ENCODE measurements at regions not wholly inside any gene's neighbourhood (a gene's known extent, or its start where the extent isn't known, plus 50 kb on each side); places are given as distances from the start of the nearest gene placed in this dataset.
"Not testable (repeated sequence)": the region's sequence is repeated elsewhere in the genome, so short reads cannot be mapped to it uniquely, and the experiment has no call there.

DNA sequence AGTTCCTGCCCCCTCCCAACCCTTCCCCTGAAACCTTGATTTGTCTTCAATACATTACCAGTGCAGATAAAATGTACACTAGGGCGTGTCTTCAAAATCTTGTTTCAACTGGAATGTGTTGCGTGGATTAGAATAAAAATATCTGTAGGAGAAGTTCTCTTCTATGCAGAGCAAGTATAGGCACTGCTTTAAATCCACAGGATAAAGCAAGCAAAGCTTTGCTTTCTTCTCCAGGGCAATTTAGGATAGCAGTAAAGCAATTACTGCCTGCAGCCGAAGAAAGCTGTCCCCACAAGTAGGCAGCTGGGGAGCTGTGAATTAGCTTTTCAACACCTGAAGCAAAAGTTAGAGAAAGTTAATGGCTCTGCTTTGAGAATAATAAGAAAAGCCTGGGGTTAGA, 329.7 kb upstream of the KCNMB2 start:
- no peak for ATAC-seq
- no peak for TF ChIP-seq ZFP30 (CRISPR knock-in tag; IDR thresholded peaks at IDR 0.05)
- no peak for TF ChIP-seq BACH2 (CRISPR knock-in tag; IDR thresholded peaks at IDR 0.05; ENCODE audit: borderline replicate concordance)
- TF ChIP-seq ZNF70 (CRISPR knock-in tag; IDR thresholded peaks at IDR 0.05), result no peak
- TF ChIP-seq TCF4 (CRISPR knock-in tag; IDR thresholded peaks at IDR 0.05; ENCODE audit: borderline replicate concordance), result no peak
- TF ChIP-seq, protein P1, sequence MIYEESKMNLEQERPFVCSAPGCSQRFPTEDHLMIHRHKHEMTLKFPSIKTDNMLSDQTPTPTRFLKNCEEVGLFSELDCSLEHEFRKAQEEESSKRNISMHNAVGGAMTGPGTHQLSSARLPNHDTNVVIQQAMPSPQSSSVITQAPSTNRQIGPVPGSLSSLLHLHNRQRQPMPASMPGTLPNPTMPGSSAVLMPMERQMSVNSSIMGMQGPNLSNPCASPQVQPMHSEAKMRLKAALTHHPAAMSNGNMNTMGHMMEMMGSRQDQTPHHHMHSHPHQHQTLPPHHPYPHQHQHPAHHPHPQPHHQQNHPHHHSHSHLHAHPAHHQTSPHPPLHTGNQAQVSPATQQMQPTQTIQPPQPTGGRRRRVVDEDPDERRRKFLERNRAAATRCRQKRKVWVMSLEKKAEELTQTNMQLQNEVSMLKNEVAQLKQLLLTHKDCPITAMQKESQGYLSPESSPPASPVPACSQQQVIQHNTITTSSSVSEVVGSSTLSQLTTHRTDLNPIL (CRISPR knock-in tag; IDR thresholded peaks at IDR 0.05; ENCODE audit: low read depth), result no peak
- TF ChIP-seq, protein P2, sequence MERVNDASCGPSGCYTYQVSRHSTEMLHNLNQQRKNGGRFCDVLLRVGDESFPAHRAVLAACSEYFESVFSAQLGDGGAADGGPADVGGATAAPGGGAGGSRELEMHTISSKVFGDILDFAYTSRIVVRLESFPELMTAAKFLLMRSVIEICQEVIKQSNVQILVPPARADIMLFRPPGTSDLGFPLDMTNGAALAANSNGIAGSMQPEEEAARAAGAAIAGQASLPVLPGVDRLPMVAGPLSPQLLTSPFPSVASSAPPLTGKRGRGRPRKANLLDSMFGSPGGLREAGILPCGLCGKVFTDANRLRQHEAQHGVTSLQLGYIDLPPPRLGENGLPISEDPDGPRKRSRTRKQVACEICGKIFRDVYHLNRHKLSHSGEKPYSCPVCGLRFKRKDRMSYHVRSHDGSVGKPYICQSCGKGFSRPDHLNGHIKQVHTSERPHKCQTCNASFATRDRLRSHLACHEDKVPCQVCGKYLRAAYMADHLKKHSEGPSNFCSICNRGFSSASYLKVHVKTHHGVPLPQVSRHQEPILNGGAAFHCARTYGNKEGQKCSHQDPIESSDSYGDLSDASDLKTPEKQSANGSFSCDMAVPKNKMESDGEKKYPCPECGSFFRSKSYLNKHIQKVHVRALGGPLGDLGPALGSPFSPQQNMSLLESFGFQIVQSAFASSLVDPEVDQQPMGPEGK (CRISPR knock-in tag; IDR thresholded peaks at IDR 0.05; ENCODE audit: borderline replicate concordance), result no peak
- TF ChIP-seq, protein P3, sequence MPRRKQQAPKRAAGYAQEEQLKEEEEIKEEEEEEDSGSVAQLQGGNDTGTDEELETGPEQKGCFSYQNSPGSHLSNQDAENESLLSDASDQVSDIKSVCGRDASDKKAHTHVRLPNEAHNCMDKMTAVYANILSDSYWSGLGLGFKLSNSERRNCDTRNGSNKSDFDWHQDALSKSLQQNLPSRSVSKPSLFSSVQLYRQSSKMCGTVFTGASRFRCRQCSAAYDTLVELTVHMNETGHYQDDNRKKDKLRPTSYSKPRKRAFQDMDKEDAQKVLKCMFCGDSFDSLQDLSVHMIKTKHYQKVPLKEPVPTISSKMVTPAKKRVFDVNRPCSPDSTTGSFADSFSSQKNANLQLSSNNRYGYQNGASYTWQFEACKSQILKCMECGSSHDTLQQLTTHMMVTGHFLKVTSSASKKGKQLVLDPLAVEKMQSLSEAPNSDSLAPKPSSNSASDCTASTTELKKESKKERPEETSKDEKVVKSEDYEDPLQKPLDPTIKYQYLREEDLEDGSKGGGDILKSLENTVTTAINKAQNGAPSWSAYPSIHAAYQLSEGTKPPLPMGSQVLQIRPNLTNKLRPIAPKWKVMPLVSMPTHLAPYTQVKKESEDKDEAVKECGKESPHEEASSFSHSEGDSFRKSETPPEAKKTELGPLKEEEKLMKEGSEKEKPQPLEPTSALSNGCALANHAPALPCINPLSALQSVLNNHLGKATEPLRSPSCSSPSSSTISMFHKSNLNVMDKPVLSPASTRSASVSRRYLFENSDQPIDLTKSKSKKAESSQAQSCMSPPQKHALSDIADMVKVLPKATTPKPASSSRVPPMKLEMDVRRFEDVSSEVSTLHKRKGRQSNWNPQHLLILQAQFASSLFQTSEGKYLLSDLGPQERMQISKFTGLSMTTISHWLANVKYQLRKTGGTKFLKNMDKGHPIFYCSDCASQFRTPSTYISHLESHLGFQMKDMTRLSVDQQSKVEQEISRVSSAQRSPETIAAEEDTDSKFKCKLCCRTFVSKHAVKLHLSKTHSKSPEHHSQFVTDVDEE (CRISPR knock-in tag; IDR thresholded peaks at IDR 0.05), result no peak
- TF ChIP-seq ZNF565 (CRISPR knock-in tag; conservative IDR thresholded peaks at IDR 0.05; ENCODE audit: low read depth), result no peak
- no peak for TF ChIP-seq GLIS3 (CRISPR knock-in tag; IDR thresholded peaks at IDR 0.05)
- no peak for TF ChIP-seq OSR1 (CRISPR knock-in tag; IDR thresholded peaks at IDR 0.05)
- no peak for TF ChIP-seq SNAI2 (CRISPR knock-in tag; IDR thresholded peaks at IDR 0.05)
- TF ChIP-seq ZNF8 (CRISPR knock-in tag; IDR thresholded peaks at IDR 0.05), result no peak
- TF ChIP-seq, protein P4, sequence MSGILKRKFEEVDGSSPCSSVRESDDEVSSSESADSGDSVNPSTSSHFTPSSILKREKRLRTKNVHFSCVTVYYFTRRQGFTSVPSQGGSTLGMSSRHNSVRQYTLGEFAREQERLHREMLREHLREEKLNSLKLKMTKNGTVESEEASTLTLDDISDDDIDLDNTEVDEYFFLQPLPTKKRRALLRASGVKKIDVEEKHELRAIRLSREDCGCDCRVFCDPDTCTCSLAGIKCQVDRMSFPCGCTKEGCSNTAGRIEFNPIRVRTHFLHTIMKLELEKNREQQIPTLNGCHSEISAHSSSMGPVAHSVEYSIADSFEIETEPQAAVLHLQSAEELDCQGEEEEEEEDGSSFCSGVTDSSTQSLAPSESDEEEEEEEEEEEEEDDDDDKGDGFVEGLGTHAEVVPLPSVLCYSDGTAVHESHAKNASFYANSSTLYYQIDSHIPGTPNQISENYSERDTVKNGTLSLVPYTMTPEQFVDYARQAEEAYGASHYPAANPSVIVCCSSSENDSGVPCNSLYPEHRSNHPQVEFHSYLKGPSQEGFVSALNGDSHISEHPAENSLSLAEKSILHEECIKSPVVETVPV (CRISPR knock-in tag; IDR thresholded peaks at IDR 0.05), result no peak
- no peak for TF ChIP-seq ARNTL (CRISPR knock-in tag; IDR thresholded peaks at IDR 0.05; ENCODE audit: borderline replicate concordance, low read depth)
- no peak for TF ChIP-seq ISL1 (CRISPR knock-in tag; IDR thresholded peaks at IDR 0.05)
- TF ChIP-seq CSDC2 (CRISPR knock-in tag; IDR thresholded peaks at IDR 0.05), result no peak
- TF ChIP-seq ZFP3 (CRISPR knock-in tag; IDR thresholded peaks at IDR 0.05), result no peak
- no peak for TF ChIP-seq PPARA (CRISPR knock-in tag; IDR thresholded peaks at IDR 0.05; ENCODE audit: borderline replicate concordance)

DNA sequence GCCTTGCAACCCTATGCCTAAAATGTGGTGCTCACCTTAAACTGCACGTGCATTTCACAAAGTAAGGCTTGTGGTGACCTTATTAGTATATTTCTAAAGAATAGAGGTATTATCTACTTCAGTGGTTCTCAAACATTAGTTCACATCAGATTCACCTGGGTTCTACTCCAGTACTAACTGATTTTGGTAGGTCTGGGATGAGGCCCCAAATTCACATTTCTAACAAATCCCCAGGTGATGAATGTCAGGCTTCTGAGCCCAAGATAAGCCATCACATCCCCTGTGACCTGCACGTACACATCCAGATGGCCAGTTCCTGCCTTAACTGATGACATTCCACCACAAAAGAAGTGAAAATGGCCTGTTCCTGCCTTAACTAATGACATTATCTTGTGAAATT, 329.1 kb upstream of the KCNMB2 start:
- not testable (repeated sequence) for ATAC-seq

DNA sequence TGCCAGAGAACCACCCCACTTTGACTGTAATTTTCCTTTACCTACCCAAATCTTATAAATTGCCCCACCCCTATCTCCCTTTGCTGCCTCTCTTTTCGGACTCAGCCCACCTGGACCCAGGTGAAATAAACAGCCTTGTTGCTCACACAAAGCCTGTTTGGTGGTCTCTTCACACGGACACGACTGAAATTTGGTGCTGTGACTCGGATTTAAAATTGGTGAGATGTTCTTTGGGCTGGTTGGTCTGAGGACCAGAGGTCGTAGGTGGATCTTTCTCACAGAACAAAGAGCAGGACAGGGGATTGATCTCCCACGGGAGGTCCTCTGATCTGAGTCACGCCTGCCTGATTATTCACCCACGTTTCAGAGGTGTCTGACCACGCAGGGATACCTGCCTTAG, 328.6 kb upstream of the KCNMB2 start:
- ATAC-seq, result not testable (repeated sequence)

DNA sequence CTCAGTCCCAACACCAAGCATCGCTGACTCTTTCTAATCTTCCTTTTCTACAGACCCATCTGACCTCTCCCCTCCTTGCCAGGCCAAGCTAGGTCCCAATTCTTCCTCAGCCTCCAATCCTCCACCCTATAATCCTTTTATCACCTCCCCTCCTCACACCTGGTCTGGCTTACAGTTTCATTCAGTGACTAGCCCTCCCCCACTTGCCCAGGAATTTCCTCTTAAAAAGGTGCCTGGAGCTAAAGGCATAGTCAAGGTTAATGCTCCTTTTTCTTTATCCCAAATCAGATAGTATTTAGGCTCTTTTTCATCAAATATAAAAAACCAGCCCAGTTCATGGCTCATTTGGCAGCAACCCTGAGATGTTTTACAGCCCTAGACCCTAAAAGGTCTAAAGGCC, 327.1 kb upstream of the KCNMB2 start:
- not testable (repeated sequence) for ATAC-seq

DNA sequence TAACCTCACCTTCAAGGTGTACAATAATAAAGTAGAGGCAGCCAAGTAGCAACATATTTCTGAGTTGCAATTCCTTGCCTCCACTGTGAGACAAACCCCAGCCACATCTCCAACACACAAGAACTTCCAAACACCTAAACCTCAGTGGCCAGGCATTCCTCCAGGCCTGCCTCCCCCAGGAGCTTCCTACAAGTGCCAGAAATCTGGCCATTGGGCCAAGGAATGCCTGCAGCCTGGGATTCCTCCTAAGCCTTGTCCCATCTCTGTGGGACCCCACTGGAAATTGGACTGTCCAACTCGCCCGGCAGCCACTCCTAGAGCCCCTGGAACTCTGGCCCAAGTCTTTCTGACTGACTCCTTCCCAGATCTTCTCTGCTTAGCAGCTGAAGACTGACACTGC, 326.6 kb upstream of the KCNMB2 start:
- ATAC-seq, result not testable (repeated sequence)

DNA sequence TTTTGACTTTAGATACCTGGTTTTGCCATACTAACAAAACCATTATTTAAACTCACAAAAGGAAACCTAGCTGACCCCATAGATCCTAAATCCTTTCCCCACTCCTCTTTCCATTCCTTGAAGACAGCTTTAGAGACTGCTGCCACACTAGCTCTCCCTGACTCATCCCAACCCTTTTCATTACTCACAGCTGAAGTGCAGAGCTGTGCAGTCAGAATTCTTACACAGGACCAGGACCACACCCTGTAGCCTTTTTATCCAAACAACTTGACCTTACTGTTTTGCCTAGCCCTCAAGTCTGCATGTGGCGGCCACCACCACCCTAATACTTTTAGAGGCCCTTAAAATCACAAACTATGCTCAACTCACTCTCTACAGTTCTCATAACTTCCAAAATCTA, 325.1 kb upstream of the KCNMB2 start:
- not testable (repeated sequence) for ATAC-seq

DNA sequence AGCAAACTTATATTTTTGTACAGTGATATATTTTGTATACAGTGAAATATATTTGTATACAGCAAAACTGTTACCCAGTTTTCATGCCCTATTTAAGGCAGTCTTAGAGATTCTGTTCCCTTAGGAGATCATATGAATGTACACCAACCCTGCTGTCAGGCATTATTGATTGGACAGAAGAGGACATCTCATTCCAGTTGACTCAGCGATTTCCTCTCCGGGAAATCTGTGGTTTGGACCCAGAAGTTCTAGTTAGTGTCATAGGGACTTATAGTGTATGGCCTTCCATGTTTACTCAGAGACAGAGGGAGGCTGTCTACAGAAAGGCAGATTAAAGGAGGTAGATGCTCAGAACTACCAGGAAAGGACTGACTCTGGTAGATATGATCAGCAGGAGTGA, 318.8 kb upstream of the KCNMB2 start:
- ATAC-seq, result no peak
- TF ChIP-seq, protein P4 (CRISPR knock-in tag; IDR thresholded peaks at IDR 0.05), result no peak
- TF ChIP-seq CSDC2 (CRISPR knock-in tag; IDR thresholded peaks at IDR 0.05) (no peak), ZNF565 (CRISPR knock-in tag; conservative IDR thresholded peaks at IDR 0.05; ENCODE audit: low read depth) (no peak), ZFP3 (CRISPR knock-in tag; IDR thresholded peaks at IDR 0.05) (no peak), GLIS3 (CRISPR knock-in tag; IDR thresholded peaks at IDR 0.05) (no peak), ARNTL (CRISPR knock-in tag; IDR thresholded peaks at IDR 0.05; ENCODE audit: borderline replicate concordance, low read depth) (no peak), SNAI2 (CRISPR knock-in tag; IDR thresholded peaks at IDR 0.05) (no peak)
- TF ChIP-seq, protein P5, sequence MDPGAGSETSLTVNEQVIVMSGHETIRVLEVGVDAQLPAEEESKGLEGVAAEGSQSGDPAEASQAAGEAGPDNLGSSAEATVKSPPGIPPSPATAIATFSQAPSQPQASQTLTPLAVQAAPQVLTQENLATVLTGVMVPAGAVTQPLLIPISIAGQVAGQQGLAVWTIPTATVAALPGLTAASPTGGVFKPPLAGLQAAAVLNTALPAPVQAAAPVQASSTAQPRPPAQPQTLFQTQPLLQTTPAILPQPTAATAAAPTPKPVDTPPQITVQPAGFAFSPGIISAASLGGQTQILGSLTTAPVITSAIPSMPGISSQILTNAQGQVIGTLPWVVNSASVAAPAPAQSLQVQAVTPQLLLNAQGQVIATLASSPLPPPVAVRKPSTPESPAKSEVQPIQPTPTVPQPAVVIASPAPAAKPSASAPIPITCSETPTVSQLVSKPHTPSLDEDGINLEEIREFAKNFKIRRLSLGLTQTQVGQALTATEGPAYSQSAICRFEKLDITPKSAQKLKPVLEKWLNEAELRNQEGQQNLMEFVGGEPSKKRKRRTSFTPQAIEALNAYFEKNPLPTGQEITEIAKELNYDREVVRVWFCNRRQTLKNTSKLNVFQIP (CRISPR knock-in tag; IDR thresholded peaks at IDR 0.05; ENCODE audit: borderline replicate concordance, low read depth), result no peak
- TF ChIP-seq, protein P2 (CRISPR knock-in tag; IDR thresholded peaks at IDR 0.05; ENCODE audit: borderline replicate concordance), result no peak

Measured in SK-N-SH treated with all-trans-retinoic acid at 6 μM for 48 hours (cell line).